Lung microvascular endothelial cell (primary cell): ENCODE measurements at regions not wholly inside any gene's neighbourhood (a gene's known extent, or its start where the extent isn't known, plus 50 kb on each side); places are given as distances from the start of the nearest gene placed in this dataset.

Source experiments
- DNase-seq, 2 donors: peaks; one replicate each; pipeline versions ENCODE4 v3.0.0 to v3.0.0-alpha.2; 2010; ENCODE audit warnings: low read depth in 2 of 2

- DNase-seq, result no peak
These were observed 230.4 kb upstream of the PPP1R2C start for GRCh38 chrX:43008356-43008755.

- DNase-seq, result no peak
These were observed 238.1 kb upstream of the PPP1R2C start for GRCh38 chrX:43016021-43016420.

DNA sequence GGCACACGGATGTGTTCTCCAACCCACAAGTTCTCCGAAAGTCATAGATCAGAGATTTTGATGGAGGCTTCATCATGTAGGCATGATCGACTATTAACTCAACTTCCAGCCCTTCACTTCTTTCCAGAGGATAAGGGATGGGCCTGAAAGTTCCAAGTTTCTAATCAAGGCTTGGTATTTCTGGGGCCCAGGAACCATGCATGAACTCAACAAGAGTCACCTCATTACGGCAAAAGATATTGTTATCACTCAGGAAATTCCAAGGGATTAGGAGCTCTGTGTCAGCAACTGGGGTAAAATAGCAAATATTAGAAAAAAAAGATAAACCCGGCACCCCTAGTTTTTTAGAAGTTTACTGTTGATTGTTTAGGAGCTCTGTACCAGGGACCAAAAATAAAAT, 240.1 kb upstream of the PPP1R2C start:
- DNase-seq, result no peak

- no peak for DNase-seq
These were observed 241.1 kb upstream of the PPP1R2C start for GRCh38 chrX:43019021-43019420.

GRCh38 chrX:43025806-43026315, 247.9 kb upstream of the PPP1R2C start:
- no peak for DNase-seq

- DNase-seq, result no peak
These were observed 286.1 kb upstream of the PPP1R2C start for GRCh38 chrX:43064096-43064495.

- DNase-seq, result no peak
These were observed 288.0 kb upstream of the PPP1R2C start for GRCh38 chrX:43065978-43066377.

- DNase-seq, result no peak
These were observed 290.7 kb upstream of the PPP1R2C start for GRCh38 chrX:43068639-43069038.

GRCh38 chrX:43083016-43083415, 305.1 kb upstream of the PPP1R2C start:
- no peak for DNase-seq

DNA sequence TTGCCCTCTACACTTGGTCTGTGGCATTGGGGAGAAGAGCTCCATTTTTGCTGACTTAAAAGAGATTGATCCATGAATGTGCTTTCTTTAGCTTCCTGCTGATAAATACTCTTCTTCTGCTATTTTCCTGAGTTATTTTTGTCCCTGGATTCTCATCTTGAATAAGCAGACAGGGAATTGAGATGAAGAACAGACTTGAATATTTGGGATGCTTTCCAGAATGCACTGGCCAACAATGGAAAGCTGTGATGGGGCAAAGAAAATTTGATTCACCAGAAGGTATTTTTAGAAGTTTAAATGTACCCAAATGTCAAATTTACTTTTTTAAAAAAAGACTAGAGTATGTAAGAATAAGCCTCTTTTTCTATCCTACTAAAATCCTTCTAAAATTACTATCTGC, 309.9 kb upstream of the PPP1R2C start:
- no peak for DNase-seq

GRCh38 chrX:43096830-43097229, 318.9 kb upstream of the PPP1R2C start:
- no peak for DNase-seq

DNA sequence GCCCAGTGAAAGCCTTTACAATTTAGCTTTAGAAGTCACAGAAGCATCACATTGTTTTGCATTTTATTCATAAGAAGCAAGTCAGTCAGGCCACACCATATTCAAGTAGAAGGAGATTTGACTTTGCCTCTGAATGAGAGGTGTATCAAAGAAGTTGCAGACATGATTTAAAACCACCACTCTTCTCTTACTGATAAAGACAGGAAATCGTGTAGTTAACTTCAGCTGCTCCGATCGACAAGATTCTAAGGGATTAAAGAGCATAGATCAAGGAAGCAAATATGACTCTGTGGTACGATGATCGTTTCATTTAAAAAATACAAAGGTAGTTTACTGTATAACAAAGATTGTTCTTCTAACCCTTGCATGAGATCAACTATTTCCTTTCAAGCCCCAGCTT, 328.0 kb upstream of the PPP1R2C start:
- no peak for DNase-seq

DNA sequence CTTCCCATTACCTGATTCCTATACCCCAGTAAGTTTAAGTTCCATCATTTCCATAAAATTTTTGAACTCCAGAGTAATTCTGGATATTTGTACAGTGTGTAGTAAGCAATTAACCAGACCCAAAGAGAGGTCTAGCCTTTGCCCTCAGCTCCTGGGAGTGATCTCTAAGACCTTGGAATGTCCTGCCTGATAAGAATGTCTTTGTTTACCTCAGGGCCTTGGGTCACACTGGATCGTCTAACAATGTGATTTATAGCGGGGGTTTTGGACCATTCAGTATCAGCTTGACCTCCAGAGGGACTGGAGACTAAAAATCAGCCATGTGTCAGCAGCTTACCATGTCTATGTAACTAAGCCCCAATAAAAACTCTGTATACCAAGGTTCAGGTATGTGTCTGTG, 330.9 kb upstream of the PPP1R2C start:
- no peak for DNase-seq

DNA sequence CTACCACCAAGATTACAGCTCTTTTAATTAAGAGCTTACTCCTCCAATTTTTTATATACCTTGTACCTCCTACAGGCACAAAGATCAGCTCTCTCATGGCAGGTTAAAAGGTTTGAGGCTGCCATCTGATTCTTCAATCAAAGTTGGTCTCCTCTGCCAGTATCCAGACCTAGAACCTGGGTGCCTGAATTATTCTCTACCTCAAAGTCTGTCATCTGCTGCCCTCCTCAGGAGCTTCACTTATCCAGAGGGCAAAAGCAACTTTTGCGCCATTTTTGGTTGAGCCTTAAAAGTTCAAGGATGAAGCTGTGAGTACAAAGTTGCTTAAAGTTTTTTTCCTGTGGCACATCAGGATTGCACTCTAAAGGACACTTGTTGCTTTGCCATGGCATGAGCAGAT, 343.7 kb upstream of the PPP1R2C start:
- DNase-seq, result no peak

DNA sequence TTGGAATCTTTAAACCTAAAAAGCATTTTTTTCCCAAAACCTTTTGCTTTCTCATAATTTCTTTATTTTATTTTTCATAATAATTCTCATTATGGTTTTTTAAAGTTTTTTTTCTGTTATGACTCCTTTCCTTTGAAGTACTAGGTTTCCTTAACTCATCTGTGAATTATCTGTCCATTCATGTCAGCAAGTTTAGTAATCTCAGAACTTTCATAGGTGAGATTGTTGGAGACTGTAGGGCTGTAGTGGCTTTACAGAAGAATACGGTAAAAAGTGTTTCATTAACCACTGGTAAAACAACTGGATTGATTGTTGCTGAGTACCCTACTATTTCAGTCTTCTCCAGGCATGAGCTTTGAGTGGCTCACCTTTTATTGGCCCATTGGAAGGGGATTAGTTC, 361.7 kb upstream of the PPP1R2C start:
- no peak for DNase-seq

DNA sequence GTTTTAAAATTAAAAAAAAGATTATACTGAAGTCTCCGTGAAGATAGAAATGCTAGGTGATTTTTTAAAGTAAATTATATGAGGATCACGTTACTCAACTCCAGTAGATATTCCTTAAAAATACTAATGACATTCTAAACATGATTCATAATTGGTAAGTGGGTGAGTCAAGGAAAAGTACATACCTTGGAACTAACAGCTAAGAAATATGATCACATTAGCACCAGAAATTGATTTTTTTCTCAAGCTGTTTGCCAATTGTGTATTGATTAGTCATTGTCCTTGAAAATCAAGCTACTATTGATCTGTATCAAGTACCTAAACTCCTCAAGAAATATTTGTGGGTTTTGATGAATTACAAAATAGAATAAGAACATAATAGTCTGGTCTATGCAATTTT, 362.6 kb upstream of the PPP1R2C start:
- DNase-seq, result no peak

GRCh38 chrX:43141885-43142284, 363.9 kb upstream of the PPP1R2C start:
- DNase-seq, result no peak

- DNase-seq, result no peak
These were observed 370.3 kb upstream of the PPP1R2C start for GRCh38 chrX:43148305-43148704.

DNA sequence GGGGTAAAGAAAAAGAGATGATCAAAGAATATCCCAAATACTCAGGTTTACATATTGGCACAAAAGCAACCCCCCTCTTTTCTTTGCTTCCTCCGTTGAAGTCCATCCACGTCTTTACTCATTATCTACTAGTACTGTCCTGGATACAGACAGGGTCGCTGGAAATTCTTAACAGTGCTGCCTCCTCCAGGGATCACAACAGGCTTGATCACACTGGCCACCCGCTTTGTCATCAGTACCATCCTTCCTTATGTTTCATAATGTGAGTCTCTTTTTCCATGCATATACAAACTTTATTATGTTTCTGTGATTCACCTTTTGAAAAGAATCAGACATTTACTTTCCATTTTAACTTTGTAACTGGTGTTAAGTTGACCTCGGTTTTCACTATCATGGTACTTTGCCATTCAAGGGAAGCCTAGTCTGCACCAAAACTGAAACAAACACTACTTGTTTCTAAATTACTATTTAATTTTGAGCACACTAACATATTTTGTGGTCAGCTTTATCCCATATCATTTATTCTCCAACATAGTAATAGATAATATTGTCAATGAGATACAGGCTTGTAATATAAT, 387.5 kb upstream of the PPP1R2C start:
- DNase-seq, result no peak

GRCh38 chrX:43166874-43167273, 388.9 kb upstream of the PPP1R2C start:
- no peak for DNase-seq

GRCh38 chrX:43175434-43175833, 397.5 kb upstream of the PPP1R2C start:
- DNase-seq, result no peak

GRCh38 chrX:43176686-43177085, 398.7 kb upstream of the PPP1R2C start:
- no peak for DNase-seq

- no peak for DNase-seq
These were observed 410.3 kb upstream of the PPP1R2C start for GRCh38 chrX:43188296-43188695.

- DNase-seq, result no peak
These were observed 433.6 kb upstream of the PPP1R2C start for GRCh38 chrX:43211570-43211969.
